IMR-90 (cell line): ENCODE measurements at regions not wholly inside any gene's neighbourhood (a gene's known extent, or its start where the extent isn't known, plus 50 kb on each side); places are given as distances from the start of the nearest gene placed in this dataset.

Experiments used
- ATAC-seq: fragments of 200-7000 bp; cut with Tn5 transposase; 2 replicates; pipeline ENCODE4 v1.9.1; 2020; ENCODE audit warnings: low read depth, mild to moderate bottlenecking, moderate library complexity
- BruUV-seq: library from RNA; stranded (reverse); fragments of 400-500 nt; replicated peaks from 2 replicates; lab custom pipeline; 2021; lab: Mats Ljungman, UMichigan
- CTCF ChIA-PET: fragments of 300-600 bp; formaldehyde crosslinking; extraction: SDS; loops from one replicate; lab custom pipeline; 2021; ENCODE audit warnings: antibody characterized with exemption; lab: Yijun Ruan, JAX
- POLR2A ChIA-PET: fragments of 300-600 bp; sonication (Branson Sonifier 250); formaldehyde crosslinking; loops from one replicate; lab custom pipeline; 2022; ENCODE audit warnings: antibody characterized with exemption; ENCODE audit not compliant: unreplicated experiment; lab: Charles Lee
- DNase-seq: peaks from one replicate; pipeline ENCODE4 v3.0.0; 2013
- H2AFZ ChIP-seq: replicated peaks from 2 replicates; pipeline ENCODE3; 2013; ENCODE audit warnings: low read length, mild to moderate bottlenecking; ENCODE audit not compliant: poor library complexity
- H2AK5ac ChIP-seq: 2 replicates; pipeline ENCODE4 v1.6.1; 2013; ENCODE audit warnings: low read depth, low read length, inconsistent platforms
- H2AK9ac ChIP-seq: replicated peaks from 2 replicates; pipeline ENCODE3; 2013; ENCODE audit warnings: mild to moderate bottlenecking, low read depth, low read length, moderate library complexity; ENCODE audit not compliant: poor library complexity
- H2BK120ac ChIP-seq: 2 replicates; pipeline ENCODE4 v1.6.1; 2013; ENCODE audit warnings: low read depth, low read length, inconsistent platforms
- H2BK15ac ChIP-seq: 3 replicates; pipeline ENCODE4 v1.6.1; 2013; ENCODE audit warnings: low read depth, low read length, inconsistent platforms
- H2BK20ac ChIP-seq: 2 replicates; pipeline ENCODE4 v1.6.1; 2013; ENCODE audit warnings: low read depth, mild to moderate bottlenecking, inconsistent platforms, low read length, moderate library complexity
- H2BK5ac ChIP-seq: 2 replicates; pipeline ENCODE4 v1.6.1; 2013; ENCODE audit warnings: mild to moderate bottlenecking, low read depth, low read length, inconsistent platforms; ENCODE audit not compliant: poor library complexity, severe bottlenecking
- H3K14ac ChIP-seq: replicated peaks from 2 replicates; pipeline ENCODE4 v1.6.1; 2013; ENCODE audit warnings: low read depth, low read length, inconsistent platforms
- H3K18ac ChIP-seq: 2 replicates; pipeline ENCODE4 v1.6.1; 2013; ENCODE audit warnings: low read depth, low read length, control low read depth
- H3K23ac ChIP-seq: 2 replicates; pipeline ENCODE4 v1.6.1; 2013; ENCODE audit warnings: low read depth, low read length, inconsistent platforms
- H3K27ac ChIP-seq: 2 replicates; pipeline ENCODE4 v1.5.1; 2013; ENCODE audit warnings: mild to moderate bottlenecking, control low read depth, low read length; ENCODE audit not compliant: insufficient read depth
- H3K27me3 ChIP-seq: 2 replicates; pipeline ENCODE4 v1.6.1; 2013; ENCODE audit warnings: low read length; ENCODE audit not compliant: control insufficient read depth, insufficient read depth
- H3K36me3 ChIP-seq: 2 replicates; pipeline ENCODE4 v1.6.1; 2013; ENCODE audit warnings: low read length, mixed read lengths; ENCODE audit not compliant: control insufficient read depth, insufficient read depth
- H3K4ac ChIP-seq: 2 replicates; pipeline ENCODE4 v1.6.1; 2013; ENCODE audit warnings: low read depth, low read length, inconsistent platforms
- H3K4me1 ChIP-seq: 2 replicates; pipeline ENCODE4 v1.6.1; 2013; ENCODE audit warnings: low read length, mixed read lengths; ENCODE audit not compliant: control insufficient read depth, insufficient read depth
- H3K4me2 ChIP-seq: 2 replicates; pipeline ENCODE4 v1.6.1; 2013; ENCODE audit warnings: low read depth, mild to moderate bottlenecking, control low read depth, low read length, moderate library complexity
- H3K4me3 ChIP-seq: 2 replicates; pipeline ENCODE4 v1.5.1; 2013; ENCODE audit warnings: low read depth, mild to moderate bottlenecking, control low read depth, low read length, moderate library complexity; ENCODE audit not compliant: insufficient read depth
- H3K56ac ChIP-seq: 2 replicates; pipeline ENCODE4 v1.6.1; 2013; ENCODE audit warnings: low read length, inconsistent platforms; ENCODE audit not compliant: insufficient read depth; ENCODE audit errors: extremely low read depth
- H3K79me1 ChIP-seq, 2 experiments: 2 replicates each; pipeline ENCODE4 v1.6.1; 2013; ENCODE audit warnings: low read length in 2 of 2, inconsistent platforms in 1 of 2, low read depth in 1 of 2
- H3K9ac ChIP-seq: 2 replicates; pipeline ENCODE4 v1.6.1; 2013; ENCODE audit warnings: low read depth, low read length, control low read depth
- H3K9me1 ChIP-seq: 2 replicates; pipeline ENCODE4 v1.6.1; 2013; ENCODE audit warnings: low read length, inconsistent platforms; ENCODE audit not compliant: insufficient read depth
- H3K9me3 ChIP-seq: 2 replicates; pipeline ENCODE4 v1.6.1; 2013; ENCODE audit warnings: low read length; ENCODE audit not compliant: control insufficient read depth, insufficient read depth
- H4K20me1 ChIP-seq: 2 replicates; pipeline ENCODE4 v1.6.1; 2013; ENCODE audit warnings: low read length, inconsistent platforms; ENCODE audit not compliant: insufficient read depth
- H4K5ac ChIP-seq: 2 replicates; pipeline ENCODE4 v1.6.1; 2013; ENCODE audit warnings: mild to moderate bottlenecking, low read depth, low read length, control low read depth
- H4K8ac ChIP-seq, 2 experiments: 2 replicates each; pipeline ENCODE4 v1.6.1; 2013; ENCODE audit warnings: low read depth in 2 of 2, low read length in 2 of 2, control low read depth in 1 of 2, inconsistent platforms in 1 of 2
- H4K91ac ChIP-seq: 2 replicates; pipeline ENCODE4 v1.6.1; 2013; ENCODE audit warnings: low read depth, low read length, inconsistent platforms; ENCODE audit not compliant: insufficient read depth
- BHLHE40 ChIP-seq: fragments of 150-350 bp; IDR thresholded peaks from 2 replicates; pipeline ENCODE4 v1.6.1; 2016; ENCODE audit warnings: mild to moderate bottlenecking, low read depth, low read length
- CEBPB ChIP-seq: IDR thresholded peaks from 2 replicates; pipeline ENCODE4 v1.6.1; 2012; ENCODE audit warnings: low read depth, low read length, improper control_type of control experiment
- CHD1 ChIP-seq: IDR thresholded peaks from 2 replicates; pipeline ENCODE4 v1.6.1; 2012; ENCODE audit warnings: low read depth, low read length, improper control_type of control experiment
- ELK1 ChIP-seq: fragments of 150-350 bp; IDR thresholded peaks from 2 replicates; pipeline ENCODE4 v1.6.1; 2016; ENCODE audit warnings: low read depth, mild to moderate bottlenecking, low read length, moderate library complexity, borderline replicate concordance
- FOS ChIP-seq: fragments of 150-350 bp; IDR thresholded peaks from 2 replicates; pipeline ENCODE4 v1.6.1; 2016; ENCODE audit warnings: low read depth, low read length
- MAFK ChIP-seq: IDR thresholded peaks from 2 replicates; pipeline ENCODE4 v1.6.1; 2012; ENCODE audit warnings: low read depth, low read length, improper control_type of control experiment
- MAZ ChIP-seq: IDR thresholded peaks from 2 replicates; pipeline ENCODE4 v1.6.1; 2012; ENCODE audit warnings: low read depth, mild to moderate bottlenecking, low read length, improper control_type of control experiment, moderate library complexity, borderline replicate concordance
- MXI1 ChIP-seq: IDR thresholded peaks from 2 replicates; pipeline ENCODE4 v1.6.1; 2012; ENCODE audit warnings: low read depth, mild to moderate bottlenecking, low read length, moderate library complexity, borderline replicate concordance
- NFE2L2 ChIP-seq: fragments of 150-350 bp; IDR thresholded peaks from 2 replicates; pipeline ENCODE4 v1.6.1; 2016; ENCODE audit warnings: low read depth, mild to moderate bottlenecking, low read length
- POLR2A ChIP-seq: IDR thresholded peaks from 2 replicates; pipeline ENCODE4 v1.6.1; 2012; ENCODE audit warnings: mild to moderate bottlenecking, low read depth, low read length
- RAD21 ChIP-seq: IDR thresholded peaks from 2 replicates; pipeline ENCODE4 v1.6.1; 2012; ENCODE audit warnings: low read length, improper control_type of control experiment
- RCOR1 ChIP-seq: IDR thresholded peaks from 2 replicates; pipeline ENCODE4 v1.6.1; 2012; ENCODE audit warnings: mild to moderate bottlenecking, low read length, improper control_type of control experiment; ENCODE audit not compliant: insufficient replicate concordance
- RFX5 ChIP-seq: IDR thresholded peaks from 2 replicates; pipeline ENCODE4 v1.8.0; 2012; ENCODE audit warnings: low read depth, mild to moderate bottlenecking, low read length, moderate library complexity
- SMC3 ChIP-seq: fragments of 150-350 bp; IDR thresholded peaks from 2 replicates; pipeline ENCODE4 v1.6.1; 2016; ENCODE audit warnings: low read depth, mild to moderate bottlenecking, antibody characterized with exemption, low read length, moderate library complexity
- WGBS, 2 experiments: methylation state at CpG; one replicate each; pipeline versions ENCODE4 v1.1.5 to v1.1.7; 2013; ENCODE audit warnings: missing lambda C conversion rate in 2 of 2; ENCODE audit not compliant: insufficient read length in 1 of 2; ENCODE audit errors: extremely low coverage in 2 of 2; 5-methylcytosine and 5-hydroxymethylcytosine counted together
- dilution Hi-C: fragments of 300-500 bp; cut with HindIII; formaldehyde crosslinking; loops from one replicate; pipeline ENCODE4 v1.14.3; 2018; ENCODE audit warnings: low sequenced_read_pairs; ENCODE audit not compliant: unreplicated experiment
- in situ Hi-C: fragments of 300-500 bp; cut with MboI; formaldehyde crosslinking; loops from 3 replicates; pipeline ENCODE4 v1.14.3; 2019; ENCODE audit warnings: low sequenced_read_pairs, inconsistent platforms, mixed read lengths
- intact Hi-C: fragments of 100-400 bp; cut with micrococcal nuclease; formaldehyde crosslinking; loops from 2 replicates; pipeline ENCODE4 v1.10.0; 2022
- TF ChIP-seq, protein P1 (sequence below): conservative IDR thresholded peaks from 2 replicates; pipeline ENCODE4 v1.5.1; 2012; ENCODE audit warnings: mild to moderate bottlenecking, low read depth, low read length, improper control_type of control experiment
- TF ChIP-seq, protein P2 (sequence below): fragments of 150-350 bp; IDR thresholded peaks from 2 replicates; pipeline ENCODE4 v1.6.1; 2017; ENCODE audit warnings: mild to moderate bottlenecking, antibody characterized with exemption, low read length, low read depth

DNA sequence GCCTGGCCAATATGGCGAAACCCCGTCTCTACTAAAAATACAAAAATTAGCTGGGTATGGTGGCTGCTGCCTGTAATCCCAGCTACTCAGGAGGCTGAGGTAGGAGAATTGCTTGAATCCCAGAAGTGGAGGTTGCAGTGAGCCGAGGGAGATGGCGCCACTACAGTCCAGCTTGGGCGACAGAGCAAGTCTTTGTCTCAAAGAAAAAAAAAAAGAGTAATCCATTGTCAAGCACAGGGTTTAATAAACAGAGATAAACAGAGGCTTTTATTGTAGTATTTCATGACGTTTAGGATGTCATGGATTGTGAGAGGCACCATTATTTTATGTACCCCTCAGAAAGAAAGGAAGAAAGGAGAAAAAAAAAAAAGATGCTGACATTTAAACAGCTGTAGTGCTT is 75.2 kb upstream of the RNU2-1 start:
- Histone ChIP-seq H3K56ac (no peak overlapping the region), H3K27me3 (no peaks in the 10 kb centered on the region), H2BK15ac (no peak overlapping the region), H2AFZ (no peak overlapping the region), H4K20me1 (no peaks in the 10 kb centered on the region), H3K18ac (no peak overlapping the region), H2AK9ac (no peak overlapping the region), H2BK20ac (no peak overlapping the region), H4K5ac (no peak overlapping the region), H3K14ac (no peak overlapping the region), H3K9me1 (no peaks in the 10 kb centered on the region), H3K36me3 (no peaks in the 10 kb centered on the region), H4K8ac (no peak overlapping the region), H3K9me3 (no peaks in the 10 kb centered on the region), H3K4me2 (no peak overlapping the region), H2BK5ac (no peak overlapping the region), H3K9ac (no peak overlapping the region), H3K4me3 (no peak overlapping the region), H2AK5ac (no peak overlapping the region), H3K4me1 (no peaks in the 10 kb centered on the region), H3K79me1 (no peaks in the 10 kb centered on the region), H3K27ac (no peak overlapping the region), H2BK120ac (no peak overlapping the region), H3K23ac (no peak overlapping the region), H3K4ac (no peak overlapping the region), H4K91ac (no peak overlapping the region)
- no peak for DNase-seq
- dilution Hi-C loops (no loop called here), intact Hi-C loops (no loop called here), in situ Hi-C loops (loop anchor here (25.0 kb wide), 3 partner anchors 97 to 622 kb away; partner anchors contain the start of genes CCR10, CNTNAP1, PLEKHH3 and TMEM106A)
- POLR2A ChIA-PET, result no interaction called here
- 20% methylated on average over 1 of the region's 6 CpGs; no CpG with 5 or more reads in 1 of the 2 experiments for WGBS, 2 experiments
- TF ChIP-seq NFE2L2 (no peak), MXI1 (no peak), MAFK (no peak), FOS (no peak), RCOR1 (no peak), CHD1 (no peak), RFX5 (no peak), BHLHE40 (no peak), RAD21 (no peak), MAZ (no peak), SMC3 (no peak), ELK1 (no peak), CEBPB (no peak), POLR2A (no peak)
- TF ChIP-seq, protein P1, sequence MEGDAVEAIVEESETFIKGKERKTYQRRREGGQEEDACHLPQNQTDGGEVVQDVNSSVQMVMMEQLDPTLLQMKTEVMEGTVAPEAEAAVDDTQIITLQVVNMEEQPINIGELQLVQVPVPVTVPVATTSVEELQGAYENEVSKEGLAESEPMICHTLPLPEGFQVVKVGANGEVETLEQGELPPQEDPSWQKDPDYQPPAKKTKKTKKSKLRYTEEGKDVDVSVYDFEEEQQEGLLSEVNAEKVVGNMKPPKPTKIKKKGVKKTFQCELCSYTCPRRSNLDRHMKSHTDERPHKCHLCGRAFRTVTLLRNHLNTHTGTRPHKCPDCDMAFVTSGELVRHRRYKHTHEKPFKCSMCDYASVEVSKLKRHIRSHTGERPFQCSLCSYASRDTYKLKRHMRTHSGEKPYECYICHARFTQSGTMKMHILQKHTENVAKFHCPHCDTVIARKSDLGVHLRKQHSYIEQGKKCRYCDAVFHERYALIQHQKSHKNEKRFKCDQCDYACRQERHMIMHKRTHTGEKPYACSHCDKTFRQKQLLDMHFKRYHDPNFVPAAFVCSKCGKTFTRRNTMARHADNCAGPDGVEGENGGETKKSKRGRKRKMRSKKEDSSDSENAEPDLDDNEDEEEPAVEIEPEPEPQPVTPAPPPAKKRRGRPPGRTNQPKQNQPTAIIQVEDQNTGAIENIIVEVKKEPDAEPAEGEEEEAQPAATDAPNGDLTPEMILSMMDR, result no peak
- TF ChIP-seq, protein P2, sequence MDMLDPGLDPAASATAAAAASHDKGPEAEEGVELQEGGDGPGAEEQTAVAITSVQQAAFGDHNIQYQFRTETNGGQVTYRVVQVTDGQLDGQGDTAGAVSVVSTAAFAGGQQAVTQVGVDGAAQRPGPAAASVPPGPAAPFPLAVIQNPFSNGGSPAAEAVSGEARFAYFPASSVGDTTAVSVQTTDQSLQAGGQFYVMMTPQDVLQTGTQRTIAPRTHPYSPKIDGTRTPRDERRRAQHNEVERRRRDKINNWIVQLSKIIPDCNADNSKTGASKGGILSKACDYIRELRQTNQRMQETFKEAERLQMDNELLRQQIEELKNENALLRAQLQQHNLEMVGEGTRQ, result no peak
- ATAC-seq, result no peak
- CTCF ChIA-PET, result interaction anchor here (0.6 to 1.4 kb wide), 5 partner anchors 31 to 196 kb away, joined by 3 to 5 read pairs (median 3); partner anchors contain the start of gene TMEM106A
- BruUV-seq, result no TSS peak
